ENCODE measurements at regions not wholly inside any gene's neighbourhood (a gene's known extent, or its start where the extent isn't known, plus 50 kb on each side); places are given as distances from the start of the nearest gene placed in this dataset.

GRCh38 chr20:16803965-16804792 lies 56.0 kb downstream of the OTOR start:
- peak in 2 of 3 donors; percentile 1 to 11 for DNase-seq
- Histone ChIP-seq H4K20me1 (ENCODE audit: insufficient read depth, low read length) (no peaks in the 10 kb centered on the region), H3K27ac (ENCODE audit: low read depth in 1 of 2, low read length in 2 of 2) (no peak overlapping the region), H3K4me2 (replicated peaks; ENCODE audit: extremely low read depth, low read length, poor library complexity, severe bottlenecking) (no peak overlapping the region), H3K4me1 (ENCODE audit: control insufficient read depth in 1 of 2, insufficient read depth in 2 of 2, low read length in 2 of 2) (no peaks in the 10 kb centered on the region), H3K79me2 (ENCODE audit: insufficient read depth, low read length) (no peaks in the 10 kb centered on the region), H3K4me3 (replicated peaks in 1 of 3; ENCODE audit: low read depth in 2 of 3, low read length in 3 of 3) (no peak overlapping the region), H3K36me3 (replicated peaks in 1 of 2; ENCODE audit: control insufficient read depth in 1 of 2, insufficient read depth in 2 of 2, low read length in 2 of 2) (no peaks in the 10 kb centered on the region), H3K9ac (ENCODE audit: insufficient read depth, low read length, poor library complexity, severe bottlenecking) (no peak overlapping the region), H3K9me3 (replicated peaks in 1 of 2; ENCODE audit: control insufficient read depth in 1 of 2, insufficient read depth in 1 of 2, low read length in 2 of 2) (no peaks in the 10 kb centered on the region), H2AFZ (ENCODE audit: insufficient read depth, low read depth, low read length, poor library complexity, severe bottlenecking) (no peak overlapping the region), H3K27me3 (ENCODE audit: control insufficient read depth in 2 of 2, insufficient read depth in 2 of 2, low read length in 2 of 2) (peaks cover 0 to 2% of the 10 kb centered on the region in 2 donors)
- TF ChIP-seq, protein P1, sequence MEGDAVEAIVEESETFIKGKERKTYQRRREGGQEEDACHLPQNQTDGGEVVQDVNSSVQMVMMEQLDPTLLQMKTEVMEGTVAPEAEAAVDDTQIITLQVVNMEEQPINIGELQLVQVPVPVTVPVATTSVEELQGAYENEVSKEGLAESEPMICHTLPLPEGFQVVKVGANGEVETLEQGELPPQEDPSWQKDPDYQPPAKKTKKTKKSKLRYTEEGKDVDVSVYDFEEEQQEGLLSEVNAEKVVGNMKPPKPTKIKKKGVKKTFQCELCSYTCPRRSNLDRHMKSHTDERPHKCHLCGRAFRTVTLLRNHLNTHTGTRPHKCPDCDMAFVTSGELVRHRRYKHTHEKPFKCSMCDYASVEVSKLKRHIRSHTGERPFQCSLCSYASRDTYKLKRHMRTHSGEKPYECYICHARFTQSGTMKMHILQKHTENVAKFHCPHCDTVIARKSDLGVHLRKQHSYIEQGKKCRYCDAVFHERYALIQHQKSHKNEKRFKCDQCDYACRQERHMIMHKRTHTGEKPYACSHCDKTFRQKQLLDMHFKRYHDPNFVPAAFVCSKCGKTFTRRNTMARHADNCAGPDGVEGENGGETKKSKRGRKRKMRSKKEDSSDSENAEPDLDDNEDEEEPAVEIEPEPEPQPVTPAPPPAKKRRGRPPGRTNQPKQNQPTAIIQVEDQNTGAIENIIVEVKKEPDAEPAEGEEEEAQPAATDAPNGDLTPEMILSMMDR (IDR thresholded peaks at IDR 0.05), result peak; percentile 83
- H3K4me3 Mint-ChIP-seq, result no peak overlapping the region
- WGBS (ENCODE audit: insufficient coverage), result 10% methylated on average over 12 of the region's 14 CpGs
- peaks cover 0 to 16% (median 13%) of the 10 kb centered on the region in 3 donors for H3K27me3 Mint-ChIP-seq (ENCODE audit: low read depth in 3 of 3)
- intact Hi-C loops (cut with micrococcal nuclease), result loop anchor here in 1 of 2 donors (5.0 kb wide), 1 partner anchor 628 kb away; no protein-coding TSS in a partner anchor
- H3K4me1 Mint-ChIP-seq, result no peaks in the 10 kb centered on the region
- H3K27ac Mint-ChIP-seq, result no peak overlapping the region
- no peaks in the 10 kb centered on the region for H3K9me3 Mint-ChIP-seq
- H3K36me3 Mint-ChIP-seq, result no peaks in the 10 kb centered on the region

GRCh38 chr20:16804793-16805187 lies 56.6 kb downstream of the OTOR start:
- H3K4me2 ChIP-seq (replicated peaks; ENCODE audit: extremely low read depth, low read length, poor library complexity, severe bottlenecking), result no peak overlapping the region
- 68% methylated on average over 2 of the region's 6 CpGs for WGBS (ENCODE audit: insufficient coverage)
- H3K4me1 ChIP-seq (ENCODE audit: control insufficient read depth in 1 of 2, insufficient read depth in 2 of 2, low read length in 2 of 2), result no peaks in the 10 kb centered on the region
- no peaks in the 10 kb centered on the region for H4K20me1 ChIP-seq (ENCODE audit: insufficient read depth, low read length)
- Mint-ChIP-seq H3K4me3 (no peak overlapping the region), H3K9me3 (no peaks in the 10 kb centered on the region), H3K4me1 (no peaks in the 10 kb centered on the region), H3K27ac (no peak overlapping the region), H3K27me3 (ENCODE audit: low read depth in 3 of 3) (peaks cover 2 to 17% (median 13%) of the 10 kb centered on the region in 3 donors), H3K36me3 (no peaks in the 10 kb centered on the region)
- H3K27ac ChIP-seq (ENCODE audit: low read depth in 1 of 2, low read length in 2 of 2), result no peak overlapping the region
- H3K4me3 ChIP-seq (replicated peaks in 1 of 3; ENCODE audit: low read depth in 2 of 3, low read length in 3 of 3), result no peak overlapping the region
- no peak for DNase-seq
- H3K36me3 ChIP-seq (replicated peaks in 1 of 2; ENCODE audit: control insufficient read depth in 1 of 2, insufficient read depth in 2 of 2, low read length in 2 of 2), result no peaks in the 10 kb centered on the region
- H3K9me3 ChIP-seq (replicated peaks in 1 of 2; ENCODE audit: control insufficient read depth in 1 of 2, insufficient read depth in 1 of 2, low read length in 2 of 2), result no peaks in the 10 kb centered on the region
- peaks cover 0 to 2% of the 10 kb centered on the region in 2 donors for H3K27me3 ChIP-seq (ENCODE audit: control insufficient read depth in 2 of 2, insufficient read depth in 2 of 2, low read length in 2 of 2)
- H3K9ac ChIP-seq (ENCODE audit: insufficient read depth, low read length, poor library complexity, severe bottlenecking), result no peak overlapping the region
- intact Hi-C loops (cut with micrococcal nuclease), result loop anchor here (5.0 kb wide), 1 partner anchor 628 kb away; no protein-coding TSS in a partner anchor
- H2AFZ ChIP-seq (ENCODE audit: insufficient read depth, low read depth, low read length, poor library complexity, severe bottlenecking), result no peak overlapping the region
- TF ChIP-seq, protein P1 (IDR thresholded peaks at IDR 0.05), result no peak
- H3K79me2 ChIP-seq (ENCODE audit: insufficient read depth, low read length), result no peaks in the 10 kb centered on the region

Data from CD14-positive monocyte (primary cell).